ENCODE measurements at regions not wholly inside any gene's neighbourhood (a gene's known extent, or its start where the extent isn't known, plus 50 kb on each side); places are given as distances from the start of the nearest gene placed in this dataset.

GRCh38 chr2:122061831-122062230 lies 306.4 kb downstream of the TSN start:
- Histone ChIP-seq H3K14ac (ENCODE audit: insufficient read length) (no peak overlapping the region), H2BK5ac (ENCODE audit: low read depth, low read length) (no peak overlapping the region), H3K18ac (ENCODE audit: extremely low read depth, low read length) (no peak overlapping the region), H2BK20ac (ENCODE audit: low read length) (no peak overlapping the region), H3K79me2 (ENCODE audit: control insufficient read depth in 1 of 2, insufficient read depth in 2 of 2, low read length in 2 of 2) (no peaks in the 10 kb centered on the region), H3K27me3 (replicated peaks in 1 of 4; ENCODE audit: control insufficient read depth in 3 of 4, extremely low read depth in 1 of 4, insufficient read depth in 3 of 4, low read length in 3 of 4) (no peaks in the 10 kb centered on the region), H3K4me1 (replicated peaks in 1 of 4; ENCODE audit: control insufficient read depth in 3 of 4, insufficient read depth in 4 of 4, low read length in 3 of 4) (no peaks in the 10 kb centered on the region), H3K23me2 (ENCODE audit: low read depth, low read length) (no peaks in the 10 kb centered on the region; the same call in 1 of the 2 replicates), H4K20me1 (replicated peaks in 1 of 2; ENCODE audit: control insufficient read depth in 1 of 2, insufficient read depth in 2 of 2, low read length in 2 of 2) (no peaks in the 10 kb centered on the region), H3K4ac (replicated peaks; ENCODE audit: insufficient read length, low read depth, low read length) (no peak overlapping the region), H2BK120ac (replicated peaks; ENCODE audit: low read depth, low read length) (no peak overlapping the region), H3K9me3 (ENCODE audit: insufficient read depth in 2 of 2, low read depth in 1 of 2, low read length in 1 of 2) (no peaks in the 10 kb centered on the region), H3K4me3 (ENCODE audit: extremely low read depth in 1 of 4, insufficient read depth in 2 of 4, low read depth in 3 of 4, low read length in 4 of 4) (no peak overlapping the region), H3K36me3 (ENCODE audit: control insufficient read depth in 2 of 4, insufficient read depth in 4 of 4, low read length in 3 of 4) (no peaks in the 10 kb centered on the region), H3K27ac (ENCODE audit: low read depth, low read length) (no peak overlapping the region), H4K5ac (ENCODE audit: insufficient read length, low read depth, low read length) (no peak overlapping the region), H2AFZ (ENCODE audit: low read length) (no peak overlapping the region), H3K79me1 (ENCODE audit: low read depth, low read length) (no peaks in the 10 kb centered on the region), H3K4me2 (ENCODE audit: insufficient read depth in 1 of 2, low read depth in 2 of 2, low read length in 2 of 2) (no peak overlapping the region), H3K23ac (ENCODE audit: insufficient read length) (no peak overlapping the region), H4K91ac (replicated peaks; ENCODE audit: insufficient read length, low read length) (no peak overlapping the region), H3K56ac (replicated peaks; ENCODE audit: insufficient read length, low read depth, low read length) (no peak overlapping the region), H2BK12ac (ENCODE audit: low read depth, low read length) (no peak overlapping the region), H2AK5ac (ENCODE audit: low read depth, low read length) (no peak overlapping the region), H3K9ac (replicated peaks in 1 of 4; ENCODE audit: extremely low read depth in 1 of 4, low read depth in 3 of 4, low read length in 3 of 4) (no peak overlapping the region), H2BK15ac (ENCODE audit: low read length) (no peak overlapping the region), H4K8ac (ENCODE audit: extremely low read depth, insufficient read depth, low read length) (no peak overlapping the region)
- TF ChIP-seq CEBPB (IDR thresholded peaks at IDR 0.05; ENCODE audit: low read depth, low read length) (no peak), JUN (IDR thresholded peaks at IDR 0.05; ENCODE audit: low read depth, low read length) (no peak), SP1 (IDR thresholded peaks at IDR 0.05; ENCODE audit: low read depth, low read length) (no peak), HDAC6 (IDR thresholded peaks at IDR 0.05; ENCODE audit: low read depth, low read length) (no peak), TAF1 (IDR thresholded peaks at IDR 0.05; ENCODE audit: low read depth, low read length) (no peak), POLR2AphosphoS5 (IDR thresholded peaks at IDR 0.05; ENCODE audit: low read depth, low read length) (no peak), NRF1 (IDR thresholded peaks at IDR 0.05; ENCODE audit: low read depth, low read length) (no peak), SIRT6 (IDR thresholded peaks at IDR 0.05; ENCODE audit: low read length) (no peak), RBBP5 (IDR thresholded peaks at IDR 0.05; ENCODE audit: borderline replicate concordance, low read depth, low read length) (no peak), NANOG (IDR thresholded peaks at IDR 0.05; ENCODE audit: insufficient read depth, low read depth, low read length, poor library complexity, severe bottlenecking) (no peak), JUND (IDR thresholded peaks at IDR 0.05; ENCODE audit: low read length) (no peak), BCL11A (IDR thresholded peaks at IDR 0.05; ENCODE audit: low read depth in 2 of 2, low read length in 2 of 2) (no peak), YY1 (IDR thresholded peaks at IDR 0.05; ENCODE audit: low read depth, low read length) (no peak), GABPA (IDR thresholded peaks at IDR 0.05; ENCODE audit: borderline replicate concordance, insufficient read depth, low read length) (no peak), KDM1A (IDR thresholded peaks at IDR 0.05; ENCODE audit: borderline replicate concordance, low read length) (no peak)
- DNase-seq (ENCODE audit: low read depth in 1 of 2, low spot score in 2 of 2): no peak
- FAIRE-seq: no peak
- ChIA-PET CTCF (ENCODE audit: partially characterized antibody) (interaction anchor here (1.4 kb wide), 1 partner anchor 69 kb away, joined by 4 read pairs; no protein-coding TSS in a partner anchor), POLR2A (ENCODE audit: partially characterized antibody) (interaction anchor here (0.6 kb wide), 1 partner anchor 335 kb away, joined by 3 read pairs; no protein-coding TSS in a partner anchor)
- 93% methylated on average over 2 of the region's 2 CpGs; no CpG with 5 or more reads in 1 of the 2 experiments for WGBS, 2 experiments (ENCODE audit: extremely low coverage in 1 of 2, insufficient coverage in 1 of 2, insufficient read length in 1 of 2, insufficient replicate concordance in 2 of 2, low coverage in 1 of 2, low lambda C conversion rate in 2 of 2, missing lambda C conversion rate in 1 of 2)
